Neural progenitor cell (in vitro differentiated cells): ENCODE measurements at regions not wholly inside any gene's neighbourhood (a gene's known extent, or its start where the extent isn't known, plus 50 kb on each side); places are given as distances from the start of the nearest gene placed in this dataset.

Source experiments
- DNase-seq: peaks from one replicate; pipeline ENCODE4 v3.0.0-alpha.2; 2016; ENCODE audit warnings: low spot score
- H2AFZ ChIP-seq: fragments of 200-600 bp; sonication (generic); replicated peaks from 2 replicates; pipeline ENCODE4 v1.6.1; 2016; ENCODE audit warnings: antibody characterized with exemption
- H3F3A ChIP-seq: fragments of 200-600 bp; sonication (generic); 2 replicates; pipeline ENCODE4 v1.6.1; 2016; ENCODE audit warnings: antibody characterized with exemption, low read depth
- H3K27ac ChIP-seq: fragments of 200-600 bp; sonication (generic); 2 replicates; pipeline ENCODE4 v1.5.1; 2016; ENCODE audit warnings: mild to moderate bottlenecking
- H3K27me3 ChIP-seq: fragments of 200-600 bp; sonication (generic); 2 replicates; pipeline ENCODE4 v1.6.1; 2016; ENCODE audit warnings: mild to moderate bottlenecking, moderate library complexity
- H3K36me3 ChIP-seq: fragments of 200-600 bp; sonication (generic); 2 replicates; pipeline ENCODE4 v1.5.1; 2016
- H3K4me1 ChIP-seq: fragments of 200-600 bp; sonication (generic); 2 replicates; pipeline ENCODE4 v1.6.1; 2016; ENCODE audit warnings: mixed run types
- H3K4me2 ChIP-seq: fragments of 200-600 bp; sonication (generic); 2 replicates; pipeline ENCODE4 v1.6.1; 2016
- H3K4me3 ChIP-seq: fragments of 200-600 bp; sonication (generic); 2 replicates; pipeline ENCODE4 v1.5.1; 2016
- H3K79me2 ChIP-seq: fragments of 200-600 bp; sonication (generic); 2 replicates; pipeline ENCODE4 v1.6.1; 2016; ENCODE audit warnings: low read depth
- H3K9ac ChIP-seq: fragments of 200-600 bp; sonication (generic); 2 replicates; pipeline ENCODE4 v1.6.1; 2016
- H3K9me3 ChIP-seq: fragments of 200-600 bp; sonication (generic); 2 replicates; pipeline ENCODE4 v1.5.1; 2016; ENCODE audit warnings: low read depth
- H4K20me1 ChIP-seq: fragments of 200-600 bp; sonication (generic); 2 replicates; pipeline ENCODE4 v1.6.1; 2016; ENCODE audit warnings: low read depth
- H3K27ac Mint-ChIP-seq: 3 replicates; pipeline ENCODE4 v1.8.0; 2021; ENCODE audit warnings: mixed read lengths
- H3K27me3 Mint-ChIP-seq: 2 replicates; pipeline ENCODE4 v1.8.0; 2022; ENCODE audit warnings: low read depth, mild to moderate bottlenecking, inconsistent platforms, moderate library complexity, mixed read lengths; ENCODE audit not compliant: insufficient read depth
- H3K36me3 Mint-ChIP-seq: 3 replicates; pipeline ENCODE4 v1.8.0; 2021; ENCODE audit warnings: mixed read lengths
- H3K4me1 Mint-ChIP-seq: 3 replicates; pipeline ENCODE4 v1.8.0; 2021; ENCODE audit warnings: mixed read lengths
- H3K4me3 Mint-ChIP-seq: 3 replicates; pipeline ENCODE4 v1.8.0; 2021; ENCODE audit warnings: mild to moderate bottlenecking, moderate library complexity, mixed read lengths
- H3K9me3 Mint-ChIP-seq: 3 replicates; pipeline ENCODE4 v1.8.0; 2020; ENCODE audit warnings: mixed read lengths
- CTCF ChIP-seq: fragments of 200-600 bp; sonication (generic); IDR thresholded peaks from 2 replicates; pipeline ENCODE4 v1.5.1; 2017; ENCODE audit warnings: antibody characterized with exemption, mild to moderate bottlenecking
- EZH2 ChIP-seq: fragments of 200-600 bp; sonication (generic); IDR thresholded peaks from 2 replicates; pipeline ENCODE4 v1.6.1; 2017; ENCODE audit warnings: antibody characterized with exemption, mild to moderate bottlenecking, moderate library complexity
- EZH2phosphoT487 ChIP-seq: fragments of 200-600 bp; sonication (generic); IDR thresholded peaks from 2 replicates; pipeline ENCODE4 v1.6.1; 2017; ENCODE audit warnings: antibody characterized with exemption

- Mint-ChIP-seq H3K27me3 (peaks cover 5% of the 10 kb centered on the region), H3K4me1 (peaks cover 3% of the 10 kb centered on the region), H3K27ac (no peak overlapping the region), H3K4me3 (no peak overlapping the region), H3K36me3 (no peaks in the 10 kb centered on the region), H3K9me3 (no peaks in the 10 kb centered on the region)
- Histone ChIP-seq H3K9ac (no peak overlapping the region), H3K36me3 (no peaks in the 10 kb centered on the region), H2AFZ (no peak overlapping the region), H3K27me3 (no peaks in the 10 kb centered on the region), H3F3A (no peaks in the 10 kb centered on the region), H4K20me1 (no peaks in the 10 kb centered on the region), H3K4me3 (no peak overlapping the region), H3K9me3 (no peaks in the 10 kb centered on the region), H3K27ac (no peak overlapping the region), H3K4me2 (no peak overlapping the region), H3K79me2 (no peaks in the 10 kb centered on the region), H3K4me1 (no peaks in the 10 kb centered on the region)
- TF ChIP-seq EZH2 (no peak), EZH2phosphoT487 (no peak), CTCF (no peak)
- DNase-seq: no peak
Observed at GRCh38 chr7:131034166-131034881, 293.4 kb upstream of the MKLN1 start.

GRCh38 chr7:131035088-131035770 is 292.4 kb upstream of the MKLN1 start:
- H3K27me3 Mint-ChIP-seq: peaks cover 2% of the 10 kb centered on the region
- DNase-seq: no peak
- H3K4me1 Mint-ChIP-seq: peaks cover 5% of the 10 kb centered on the region
- Histone ChIP-seq H4K20me1 (no peaks in the 10 kb centered on the region), H3K9ac (no peak overlapping the region), H3K79me2 (no peaks in the 10 kb centered on the region), H3K4me2 (no peak overlapping the region), H3K27ac (no peak overlapping the region), H3F3A (no peaks in the 10 kb centered on the region), H3K36me3 (no peaks in the 10 kb centered on the region), H3K4me1 (no peaks in the 10 kb centered on the region), H2AFZ (no peak overlapping the region), H3K9me3 (no peaks in the 10 kb centered on the region), H3K27me3 (no peaks in the 10 kb centered on the region), H3K4me3 (no peak overlapping the region)
- H3K27ac Mint-ChIP-seq: no peak overlapping the region
- no peaks in the 10 kb centered on the region for H3K9me3 Mint-ChIP-seq
- no peak overlapping the region for H3K4me3 Mint-ChIP-seq
- no peaks in the 10 kb centered on the region for H3K36me3 Mint-ChIP-seq
- TF ChIP-seq EZH2phosphoT487: no peak
- TF ChIP-seq EZH2: no peak
- TF ChIP-seq CTCF: no peak

GRCh38 chr7:131038153-131038552 is 289.5 kb upstream of the MKLN1 start:
- no peaks in the 10 kb centered on the region for H3K27me3 ChIP-seq

More at GRCh38 chr7:131038153-131038552, 289.5 kb upstream of the MKLN1 start:
- Histone ChIP-seq H3F3A (no peaks in the 10 kb centered on the region), H3K36me3 (no peaks in the 10 kb centered on the region), H3K27ac (no peak overlapping the region), H3K4me2 (no peak overlapping the region), H3K4me3 (no peak overlapping the region), H3K9me3 (no peaks in the 10 kb centered on the region), H3K79me2 (no peaks in the 10 kb centered on the region), H3K9ac (no peak overlapping the region), H4K20me1 (no peaks in the 10 kb centered on the region), H3K4me1 (peaks cover 3% of the 10 kb centered on the region), H2AFZ (no peak overlapping the region)
- peaks cover 3% of the 10 kb centered on the region for H3K27me3 Mint-ChIP-seq
- no peaks in the 10 kb centered on the region for H3K36me3 Mint-ChIP-seq
- TF ChIP-seq EZH2phosphoT487 (no peak), CTCF (no peak), EZH2 (no peak)
- H3K9me3 Mint-ChIP-seq: no peaks in the 10 kb centered on the region
- H3K4me1 Mint-ChIP-seq: peaks cover 13% of the 10 kb centered on the region
- no peak overlapping the region for H3K4me3 Mint-ChIP-seq
- DNase-seq: no peak
- H3K27ac Mint-ChIP-seq: no peak overlapping the region
